Activated CD4-positive, alpha-beta T cell treated with anti-CD3 and anti-CD28 coated beads, Interleukin-2, Interleukin-6, amounts not matched to agents 100 ng/mL and 50 ng/mL, durations not matched to agents 16 hours and 8 hours (primary cell): ENCODE measurements at regions not wholly inside any gene's neighbourhood (a gene's known extent, or its start where the extent isn't known, plus 50 kb on each side); places are given as distances from the start of the nearest gene placed in this dataset.
"Not testable (repeated sequence)": the region's sequence is repeated elsewhere in the genome, so short reads cannot be mapped to it uniquely, and the experiment has no call there.

Experiments
- DNase-seq: peaks from one replicate; pipeline ENCODE4 v3.0.0-alpha.2; 2020

- DNase-seq: no peak
Measured at GRCh38 chr11:129700701-129701100, 114.9 kb upstream of the TMEM45B start.

- DNase-seq: no peak
Measured at GRCh38 chr11:129701706-129702105, 113.9 kb upstream of the TMEM45B start.

- DNase-seq: no peak
Measured at GRCh38 chr11:129702410-129703398, 112.9 kb upstream of the TMEM45B start.

GRCh38 chr11:129703846-129704245 lies 111.8 kb upstream of the TMEM45B start:
- no peak for DNase-seq

- DNase-seq: no peak
Measured at GRCh38 chr11:129704831-129705230, 110.8 kb upstream of the TMEM45B start.

GRCh38 chr11:129705341-129705740 lies 110.3 kb upstream of the TMEM45B start:
- DNase-seq: no peak

- no peak for DNase-seq
Measured at GRCh38 chr11:129705933-129706332, 109.7 kb upstream of the TMEM45B start.

GRCh38 chr11:129709801-129710398 lies 105.7 kb upstream of the TMEM45B start:
- DNase-seq: no peak

- DNase-seq: no peak
Measured at GRCh38 chr11:129710423-129710822, 105.2 kb upstream of the TMEM45B start.

GRCh38 chr11:129711760-129712159 lies 103.9 kb upstream of the TMEM45B start:
- DNase-seq: no peak

- not testable (repeated sequence) for DNase-seq
Measured at GRCh38 chr11:129712486-129713240, 103.0 kb upstream of the TMEM45B start.

GRCh38 chr11:129719037-129719436 lies 96.6 kb upstream of the TMEM45B start:
- no peak for DNase-seq

- no peak for DNase-seq
Measured at GRCh38 chr11:129720156-129720555, 95.5 kb upstream of the TMEM45B start.

GRCh38 chr11:129720994-129721393 lies 94.7 kb upstream of the TMEM45B start:
- DNase-seq: no peak

- no peak for DNase-seq
Measured at GRCh38 chr11:129721685-129722084, 94.0 kb upstream of the TMEM45B start.

GRCh38 chr11:129722529-129722928 lies 93.1 kb upstream of the TMEM45B start:
- no peak for DNase-seq

- DNase-seq: no peak
Measured at GRCh38 chr11:129723146-129723760, 92.4 kb upstream of the TMEM45B start.

GRCh38 chr11:129723761-129724162 lies 91.9 kb upstream of the TMEM45B start:
- no peak for DNase-seq

- no peak for DNase-seq
Measured at GRCh38 chr11:129724866-129725265, 90.8 kb upstream of the TMEM45B start.

GRCh38 chr11:129726179-129726578 lies 89.5 kb upstream of the TMEM45B start:
- no peak for DNase-seq

GRCh38 chr11:129728581-129728980 lies 87.1 kb upstream of the TMEM45B start:
- DNase-seq: no peak

GRCh38 chr11:129729216-129729615 lies 86.4 kb upstream of the TMEM45B start:
- no peak for DNase-seq

GRCh38 chr11:129729823-129730222 lies 85.8 kb upstream of the TMEM45B start:
- DNase-seq: no peak
